T-helper 2 cell treated with Interferon-gamma antibody and Interleukin-4, amounts not matched to agents 5 μg/mL and 100 μg/mL, for 36 hours (primary cell): ENCODE measurements at regions not wholly inside any gene's neighbourhood (a gene's known extent, or its start where the extent isn't known, plus 50 kb on each side); places are given as distances from the start of the nearest gene placed in this dataset.

Source experiments
- DNase-seq: peaks from one replicate; pipeline ENCODE4 v3.0.0; 2021; ENCODE audit warnings: low spot score
- H3K27ac Mint-ChIP-seq: one replicate; pipeline ENCODE4 v1.8.0; 2021; ENCODE audit warnings: mild to moderate bottlenecking, mixed read lengths
- H3K27me3 Mint-ChIP-seq: one replicate; pipeline ENCODE4 v1.8.0; 2021; ENCODE audit warnings: low read depth, mixed read lengths
- H3K36me3 Mint-ChIP-seq: one replicate; pipeline ENCODE4 v1.8.0; 2021; ENCODE audit warnings: low read depth, mixed read lengths
- H3K4me1 Mint-ChIP-seq: one replicate; pipeline ENCODE4 v1.8.0; 2021; ENCODE audit warnings: low read depth, mixed read lengths
- H3K4me3 Mint-ChIP-seq: one replicate; pipeline ENCODE4 v1.8.0; 2022; ENCODE audit warnings: mild to moderate bottlenecking, moderate library complexity, mixed read lengths
- H3K9me3 Mint-ChIP-seq: one replicate; pipeline ENCODE4 v1.8.0; 2021; ENCODE audit warnings: mixed read lengths

DNA sequence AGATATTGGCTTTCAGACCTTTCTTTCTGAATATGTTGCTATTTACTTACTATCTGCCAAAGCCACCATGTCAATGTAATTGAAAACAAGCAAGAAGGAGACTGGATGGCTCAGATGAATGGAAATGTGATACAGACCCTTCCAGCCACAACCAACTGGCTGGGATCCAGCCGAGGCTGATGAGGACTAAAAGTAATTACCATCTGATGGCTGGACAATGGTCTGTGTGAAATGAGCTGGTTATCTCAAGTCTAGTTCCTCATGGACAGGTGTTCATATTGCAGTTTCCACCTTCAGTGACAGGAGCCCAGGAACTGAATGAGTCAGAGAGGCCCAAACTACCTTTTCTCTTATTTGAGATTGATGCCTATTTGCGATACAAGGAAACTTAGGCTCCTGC is 267.5 kb downstream of the GATA3 start:
- peaks cover 4% of the 10 kb centered on the region for H3K36me3 Mint-ChIP-seq
- no peak overlapping the region for H3K27ac Mint-ChIP-seq
- peaks cover 4% of the 10 kb centered on the region for H3K9me3 Mint-ChIP-seq
- no peaks in the 10 kb centered on the region for H3K27me3 Mint-ChIP-seq
- H3K4me1 Mint-ChIP-seq = peaks cover 59% of the 10 kb centered on the region
- no peak overlapping the region for H3K4me3 Mint-ChIP-seq
- DNase-seq = no peak

DNA sequence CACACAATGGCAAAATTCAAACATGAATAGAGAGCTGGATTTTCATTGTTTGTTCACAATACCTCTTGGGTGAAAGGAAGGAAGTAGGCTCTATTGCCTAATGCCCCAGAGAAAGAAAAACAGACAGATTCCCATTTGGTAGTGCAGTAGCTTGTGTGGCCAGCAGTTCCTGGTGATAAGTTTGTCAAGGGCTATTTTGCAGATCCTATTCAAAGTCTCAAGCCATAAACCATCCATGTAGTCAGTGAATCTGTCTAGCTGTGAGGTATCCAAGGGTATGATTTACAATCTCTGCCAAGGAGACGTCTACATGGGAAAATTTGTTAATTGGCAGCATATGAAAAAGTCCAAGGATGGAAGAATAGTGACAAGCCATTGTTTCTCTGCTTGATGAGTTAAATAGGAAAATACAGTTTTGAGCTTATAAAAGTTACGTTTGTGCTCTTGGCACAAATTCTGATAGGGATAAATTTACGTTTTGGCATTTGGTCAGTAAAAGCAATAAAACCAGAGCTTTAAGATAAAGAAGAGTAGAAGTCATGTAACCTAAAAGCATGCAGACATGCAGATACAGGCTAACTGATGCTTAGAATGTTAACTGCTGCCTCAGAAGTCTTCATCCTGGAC is 269.1 kb downstream of the GATA3 start:
- Mint-ChIP-seq H3K36me3 (peaks cover 4% of the 10 kb centered on the region), H3K27me3 (no peaks in the 10 kb centered on the region), H3K27ac (peak overlapping the region; percentile 17), H3K9me3 (no peaks in the 10 kb centered on the region), H3K4me3 (peak overlapping the region; percentile 0), H3K4me1 (peaks cover 69% of the 10 kb centered on the region)
- no peak for DNase-seq

- peak overlapping the region; percentile 90 for H3K27ac Mint-ChIP-seq
- H3K4me1 Mint-ChIP-seq = peaks cover 79% of the 10 kb centered on the region
- H3K4me3 Mint-ChIP-seq = peak overlapping the region; percentile 75
These were observed 270.8 kb downstream of the GATA3 start for GRCh38 chr10:8325024-8325980.

DNA sequence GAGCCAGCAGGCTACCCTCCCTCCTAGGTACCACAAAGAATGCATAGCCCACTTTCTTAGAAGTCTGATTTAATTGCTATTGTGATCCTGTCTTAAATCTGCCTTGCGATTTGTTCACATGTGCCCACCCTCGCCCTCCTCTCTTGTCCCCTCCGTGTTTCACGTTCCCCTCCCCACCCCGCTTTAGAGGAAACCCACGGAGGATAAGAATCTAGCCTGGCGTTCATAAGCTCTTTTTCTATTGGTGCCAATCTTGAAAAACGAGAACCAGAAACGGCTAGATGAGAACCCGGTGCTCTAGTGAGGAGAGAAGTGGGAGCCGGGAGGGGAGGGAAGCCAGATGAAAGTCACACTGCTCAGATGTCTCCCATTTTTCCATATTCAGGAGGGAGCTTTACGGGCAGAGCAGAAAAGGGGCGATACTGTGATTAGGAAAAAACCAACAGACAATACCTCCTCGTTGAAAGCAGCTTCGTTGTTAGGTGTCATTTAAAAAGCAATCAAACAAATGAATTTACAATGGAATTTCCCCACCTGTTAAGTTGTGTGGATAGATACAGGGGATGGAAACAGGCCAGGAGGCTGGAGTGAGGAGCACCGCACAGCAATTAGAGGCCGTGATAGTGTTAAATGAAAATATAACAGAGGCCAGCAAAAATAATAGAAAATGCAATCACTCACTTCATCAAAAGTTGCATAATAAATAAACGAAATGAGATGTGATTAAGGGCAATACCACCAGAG is 272.1 kb downstream of the GATA3 start:
- no peaks in the 10 kb centered on the region for H3K9me3 Mint-ChIP-seq
- no peak for DNase-seq
- peak overlapping the region; percentile 90 for H3K27ac Mint-ChIP-seq
- H3K4me3 Mint-ChIP-seq = peak overlapping the region; percentile 75
- peaks cover 10% of the 10 kb centered on the region for H3K36me3 Mint-ChIP-seq
- H3K27me3 Mint-ChIP-seq = no peaks in the 10 kb centered on the region
- peaks cover 86% of the 10 kb centered on the region for H3K4me1 Mint-ChIP-seq

More at GRCh38 chr10:8325024-8325980, 270.8 kb downstream of the GATA3 start:
- no peaks in the 10 kb centered on the region for H3K27me3 Mint-ChIP-seq
- H3K9me3 Mint-ChIP-seq = no peaks in the 10 kb centered on the region
- peak; percentile 67 for DNase-seq
- peaks cover 10% of the 10 kb centered on the region for H3K36me3 Mint-ChIP-seq

- DNase-seq = no peak
- Mint-ChIP-seq H3K27ac (peak overlapping the region; percentile 90), H3K36me3 (peaks cover 10% of the 10 kb centered on the region), H3K4me1 (peaks cover 87% of the 10 kb centered on the region), H3K4me3 (peak overlapping the region; percentile 75), H3K9me3 (no peaks in the 10 kb centered on the region), H3K27me3 (no peaks in the 10 kb centered on the region)
These were observed 272.6 kb downstream of the GATA3 start for GRCh38 chr10:8327140-8327423.

DNA sequence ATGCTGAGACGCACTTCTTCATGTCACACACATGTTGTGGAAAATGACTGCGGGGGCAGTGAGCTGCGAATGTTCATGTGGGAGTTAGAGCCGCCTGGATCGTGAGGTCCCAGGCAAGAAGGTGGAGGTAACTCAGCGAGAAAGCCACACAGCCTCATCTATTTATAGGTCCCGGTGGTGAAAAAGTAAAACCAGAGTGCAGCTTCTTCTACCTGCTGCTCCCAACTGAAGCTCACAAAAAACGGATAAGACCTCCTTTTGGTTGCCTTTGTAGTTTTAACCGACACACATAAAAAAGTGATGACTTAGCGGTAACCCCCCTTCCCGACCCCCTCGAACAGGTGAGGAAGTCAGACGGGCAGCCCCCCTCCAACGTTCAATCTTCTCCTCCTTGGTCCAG is 276.9 kb downstream of the GATA3 start:
- H3K4me3 Mint-ChIP-seq = peak overlapping the region; percentile 82
- peak overlapping the region; percentile 98 for H3K27ac Mint-ChIP-seq
- no peaks in the 10 kb centered on the region for H3K9me3 Mint-ChIP-seq
- H3K36me3 Mint-ChIP-seq = peaks cover 10% of the 10 kb centered on the region
- H3K4me1 Mint-ChIP-seq = peaks cover 72% of the 10 kb centered on the region
- no peaks in the 10 kb centered on the region for H3K27me3 Mint-ChIP-seq
- peak; percentile 63 for DNase-seq

GRCh38 chr10:8331896-8332729 is 277.6 kb downstream of the GATA3 start:
- Mint-ChIP-seq H3K4me1 (peaks cover 73% of the 10 kb centered on the region), H3K36me3 (peaks cover 12% of the 10 kb centered on the region), H3K27ac (peak overlapping the region; percentile 98), H3K4me3 (peak overlapping the region; percentile 82), H3K27me3 (no peaks in the 10 kb centered on the region), H3K9me3 (no peaks in the 10 kb centered on the region)
- peak; percentile 93 for DNase-seq

- Mint-ChIP-seq H3K27me3 (no peaks in the 10 kb centered on the region), H3K27ac (peak overlapping the region; percentile 98), H3K4me3 (peak overlapping the region; percentile 82), H3K4me1 (peaks cover 70% of the 10 kb centered on the region), H3K9me3 (no peaks in the 10 kb centered on the region), H3K36me3 (peaks cover 10% of the 10 kb centered on the region)
- DNase-seq = no peak
These were observed 278.2 kb downstream of the GATA3 start for GRCh38 chr10:8332730-8333111.

DNA sequence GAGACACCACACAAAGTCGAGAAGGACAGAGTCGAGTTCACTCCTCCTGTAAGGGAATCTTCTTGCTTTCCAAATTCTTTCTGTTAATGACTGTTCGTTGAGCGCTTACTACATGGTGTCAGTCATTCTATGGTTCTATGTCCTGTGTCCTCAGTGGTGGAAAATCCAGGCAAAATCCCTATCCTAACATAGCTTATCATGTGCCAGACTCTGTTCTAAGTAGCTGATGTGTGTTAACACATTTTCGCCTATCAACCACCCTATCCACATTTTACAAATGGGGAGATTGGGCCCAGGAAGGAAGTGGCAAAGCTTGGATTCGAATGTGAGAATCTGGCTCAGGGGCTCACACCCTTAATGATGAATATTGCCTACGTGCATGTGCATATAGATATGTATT is 280.1 kb downstream of the GATA3 start:
- Mint-ChIP-seq H3K9me3 (no peaks in the 10 kb centered on the region), H3K27me3 (no peaks in the 10 kb centered on the region), H3K4me1 (peaks cover 67% of the 10 kb centered on the region), H3K27ac (peak overlapping the region; percentile 60), H3K4me3 (peak overlapping the region; percentile 24), H3K36me3 (peaks cover 7% of the 10 kb centered on the region)
- no peak for DNase-seq

DNA sequence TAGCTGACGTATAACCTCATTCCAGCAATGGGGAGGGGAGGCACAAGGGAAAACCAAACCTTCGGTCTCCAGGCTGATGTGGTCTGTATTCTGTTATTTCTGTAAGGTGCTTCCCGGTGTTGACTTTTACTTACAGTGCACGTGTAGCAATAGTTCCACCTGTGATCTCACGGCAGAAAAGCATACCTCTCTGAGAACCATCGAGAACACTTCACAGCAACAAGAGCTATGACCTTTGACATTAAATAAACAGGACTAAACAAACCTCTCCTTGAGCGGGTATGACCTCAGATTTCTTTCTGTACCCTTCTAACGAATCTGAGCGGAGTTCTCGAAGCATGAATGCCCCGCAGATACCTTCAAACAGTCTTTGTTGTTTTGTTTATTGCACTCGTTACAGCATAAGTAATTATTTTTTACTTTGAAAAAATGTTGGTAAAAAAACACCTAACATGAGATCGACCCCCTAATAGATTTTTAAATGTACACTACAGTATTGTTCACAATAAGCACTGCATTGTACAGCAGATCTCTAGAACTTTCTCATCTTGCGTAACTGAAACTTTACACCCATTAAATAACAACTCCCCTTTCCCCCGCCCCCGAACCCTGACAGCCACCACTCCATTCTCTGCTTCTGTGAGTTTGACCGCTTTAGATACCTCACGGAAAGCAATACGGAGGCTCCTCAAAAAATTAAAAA is 282.3 kb downstream of the GATA3 start:
- H3K27ac Mint-ChIP-seq = peak overlapping the region; percentile 75
- peaks cover 13% of the 10 kb centered on the region for H3K9me3 Mint-ChIP-seq
- peak overlapping the region; percentile 27 for H3K4me3 Mint-ChIP-seq
- no peaks in the 10 kb centered on the region for H3K27me3 Mint-ChIP-seq
- peaks cover 68% of the 10 kb centered on the region for H3K4me1 Mint-ChIP-seq
- peaks cover 17% of the 10 kb centered on the region for H3K36me3 Mint-ChIP-seq
- no peak for DNase-seq

GRCh38 chr10:8337332-8337651 is 282.8 kb downstream of the GATA3 start:
- no peaks in the 10 kb centered on the region for H3K27me3 Mint-ChIP-seq
- peak overlapping the region; percentile 75 for H3K27ac Mint-ChIP-seq
- H3K4me3 Mint-ChIP-seq = peak overlapping the region; percentile 27

DNA sequence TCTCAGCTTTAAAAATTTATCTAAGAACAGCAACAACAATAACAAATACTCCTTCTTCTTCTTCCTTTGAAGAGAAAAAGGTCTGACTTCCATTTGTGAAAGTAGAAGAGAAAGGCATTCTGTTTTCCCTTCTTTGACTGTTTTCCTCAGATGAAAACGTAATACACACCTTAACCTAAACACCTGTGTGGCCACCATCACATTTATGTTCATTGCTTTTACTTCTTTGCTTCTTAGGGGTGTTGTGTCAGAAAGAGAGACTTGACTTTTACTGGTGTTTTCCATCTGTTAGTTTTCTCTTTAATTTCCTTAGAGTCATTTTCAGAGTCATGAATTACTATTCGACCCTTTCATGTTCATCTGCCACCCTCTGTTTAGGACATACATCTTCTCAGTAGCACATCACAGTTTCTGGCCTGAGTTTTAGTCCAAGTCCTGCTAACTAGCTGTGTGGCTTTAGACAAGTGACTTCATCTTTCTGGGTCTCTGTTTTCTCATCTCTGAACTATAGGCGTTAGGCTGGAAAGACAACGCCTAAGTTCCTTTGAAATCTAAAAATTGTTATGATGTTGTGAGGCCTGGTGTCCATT is 283.8 kb downstream of the GATA3 start:
- peak; percentile 66 for DNase-seq
- Mint-ChIP-seq H3K27ac (peak overlapping the region; percentile 97), H3K36me3 (peaks cover 22% of the 10 kb centered on the region), H3K27me3 (no peaks in the 10 kb centered on the region), H3K9me3 (peaks cover 14% of the 10 kb centered on the region), H3K4me1 (peaks cover 74% of the 10 kb centered on the region), H3K4me3 (peak overlapping the region; percentile 85)

More at GRCh38 chr10:8337332-8337651, 282.8 kb downstream of the GATA3 start:
- H3K9me3 Mint-ChIP-seq = peaks cover 14% of the 10 kb centered on the region
- no peak for DNase-seq
- H3K4me1 Mint-ChIP-seq = peaks cover 69% of the 10 kb centered on the region
- peaks cover 18% of the 10 kb centered on the region for H3K36me3 Mint-ChIP-seq

DNA sequence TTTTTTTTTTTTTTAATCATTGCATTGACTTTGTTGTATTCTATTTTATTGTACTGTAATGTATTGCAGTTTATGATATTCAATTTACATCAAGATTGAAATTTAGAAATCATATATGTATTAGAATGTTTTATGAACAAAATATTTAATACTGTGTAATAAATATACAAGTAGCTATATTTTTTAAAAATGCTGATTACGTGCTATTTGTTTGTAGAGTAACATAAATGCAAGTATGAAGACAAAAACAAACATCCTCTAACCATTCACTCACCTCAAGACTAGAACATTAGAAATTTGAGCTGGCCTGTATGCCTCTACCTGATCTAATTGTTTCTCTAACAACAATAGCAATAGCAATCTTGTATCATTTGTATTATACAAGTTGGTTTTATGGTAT is 290.3 kb downstream of the GATA3 start:
- H3K27ac Mint-ChIP-seq = no peak overlapping the region
- H3K4me1 Mint-ChIP-seq = peaks cover 72% of the 10 kb centered on the region

More for the DNA sequence above, 290.3 kb downstream of the GATA3 start:
- Mint-ChIP-seq H3K4me3 (no peak overlapping the region), H3K27me3 (no peaks in the 10 kb centered on the region), H3K9me3 (peaks cover 20% of the 10 kb centered on the region), H3K36me3 (peaks cover 49% of the 10 kb centered on the region)
- no peak for DNase-seq
